K562 (cell line): ENCODE measurements at regions not wholly inside any gene's neighbourhood (a gene's known extent, or its start where the extent isn't known, plus 50 kb on each side); places are given as distances from the start of the nearest gene placed in this dataset.

Experiments
- CTCF ChIP-seq, 3 experiments: IDR thresholded peaks in 2 of 3; conservative IDR thresholded peaks in 1 of 3; 2 replicates each; pipeline ENCODE4 v1.5.1; 2011 to 2012; ENCODE audit warnings: low read length in 3 of 3, mild to moderate bottlenecking in 3 of 3, control low read depth in 2 of 3, improper control_type of control experiment in 1 of 3, inconsistent platforms in 1 of 3, low read depth in 1 of 3, mixed read lengths in 1 of 3, moderate library complexity in 1 of 3; ENCODE audit not compliant: insufficient read depth in 2 of 3
- FOXA1 ChIP-seq: fragments of 450-650 bp; IDR thresholded peaks from 2 replicates; pipeline ENCODE4 v1.6.1; 2016; ENCODE audit warnings: mild to moderate bottlenecking, borderline replicate concordance
- GATA2 ChIP-seq: sonication (generic); formaldehyde crosslinking; IDR thresholded peaks from 2 replicates; pipeline ENCODE4 v1.4.0; 2020; ENCODE audit warnings: mild to moderate bottlenecking, missing genetic modification reagents
- KDM1A ChIP-seq, 2 experiments: fragments of 450-650 bp; IDR thresholded peaks; 2 replicates each; pipeline ENCODE4 v1.6.1; 2016; ENCODE audit warnings: mild to moderate bottlenecking in 2 of 2
- NFIC ChIP-seq: fragments of 450-650 bp; IDR thresholded peaks from 2 replicates; pipeline ENCODE4 v1.6.1; 2017; ENCODE audit warnings: mild to moderate bottlenecking, inconsistent platforms
- POLR2A ChIP-seq: fragments of 450-650 bp; conservative IDR thresholded peaks from 2 replicates; pipeline ENCODE4 v1.6.1; 2016
- SMAD3 ChIP-seq: fragments of 450-650 bp; formaldehyde crosslinking; conservative IDR thresholded peaks from 2 replicates; pipeline ENCODE4 v1.4.0; 2020; ENCODE audit warnings: mild to moderate bottlenecking
- ZNF589 ChIP-seq: fragments of 200-800 bp; sonication (Bioruptor generic); IDR thresholded peaks from 2 replicates; pipeline ENCODE4 v1.6.1; 2016; ENCODE audit warnings: low read depth, missing genetic modification characterization, missing compliant biosample characterization
- TF ChIP-seq, protein P1 (sequence below), 2 experiments: fragments of 250-450 bp in 1 of 2; fragments of 450-650 bp in 1 of 2; sonication (Bioruptor Pico) in 1 of 2; IDR thresholded peaks; 2 replicates each; pipeline versions ENCODE4 v1.6.1 to v1.8.0; 2016 to 2021; ENCODE audit warnings: mild to moderate bottlenecking in 2 of 2, moderate library complexity in 2 of 2, missing compliant biosample characterization in 1 of 2, missing genetic modification characterization in 1 of 2

DNA sequence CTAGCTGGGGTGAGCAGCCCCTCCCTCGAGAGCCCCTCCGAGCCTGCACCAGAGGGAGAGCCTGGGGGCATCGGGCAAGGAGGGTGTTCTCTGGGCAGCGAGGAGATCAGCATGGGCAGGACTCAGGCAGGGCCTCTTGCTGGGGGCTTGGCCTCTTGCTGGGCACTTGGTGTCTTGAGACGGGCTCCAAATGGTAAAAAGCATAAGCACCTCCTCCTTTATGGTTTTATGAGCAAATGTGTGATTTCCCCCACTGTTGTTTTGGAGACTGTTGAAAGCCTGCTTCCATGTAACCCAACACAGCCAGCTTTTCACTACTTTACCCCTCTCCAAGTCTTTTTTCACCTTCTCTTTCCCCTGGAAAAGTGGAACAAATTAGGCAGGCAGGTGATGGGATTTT is 239.3 kb downstream of the TLE3 start:
- TF ChIP-seq, protein P1, sequence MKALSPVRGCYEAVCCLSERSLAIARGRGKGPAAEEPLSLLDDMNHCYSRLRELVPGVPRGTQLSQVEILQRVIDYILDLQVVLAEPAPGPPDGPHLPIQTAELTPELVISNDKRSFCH (CRISPR knock-in tag; IDR thresholded peaks at IDR 0.05): no peak
- TF ChIP-seq, protein P1 (tag; IDR thresholded peaks at IDR 0.05): no peak
- TF ChIP-seq KDM1A (IDR thresholded peaks at IDR 0.05) (no peak), POLR2A (no peak), GATA2 (CRISPR knock-in tag) (no peak), NFIC (no peak), SMAD3 (no peak), FOXA1 (no peak), ZNF589 (CRISPR knock-in tag) (no peak), CTCF (IDR thresholded peaks at IDR 0.05 in 2 of 3, conservative IDR thresholded peaks at IDR 0.05 in 1 of 3; ENCODE audit: insufficient read depth in 2 of 3, low read depth in 1 of 3, low read length in 3 of 3) (no peak)
